PC-9 (cell line): ENCODE measurements at regions not wholly inside any gene's neighbourhood (a gene's known extent, or its start where the extent isn't known, plus 50 kb on each side); places are given as distances from the start of the nearest gene placed in this dataset.

Experiments used
- BruUV-seq: library from RNA; stranded (reverse); fragments of 400-500 nt; replicated peaks from 2 replicates; lab custom pipeline; 2021; lab: Mats Ljungman, UMichigan
- CTCF ChIA-PET: fragments of 300-600 bp; sonication (Branson Sonifier 250); formaldehyde crosslinking; loops from one replicate; lab custom pipeline; 2022; ENCODE audit warnings: antibody characterized with exemption; lab: Charles Lee
- POLR2A ChIA-PET: fragments of 300-600 bp; sonication (Branson Sonifier 250); formaldehyde crosslinking; loops from one replicate; lab custom pipeline; 2022; ENCODE audit warnings: antibody characterized with exemption; ENCODE audit not compliant: unreplicated experiment; lab: Charles Lee
- DNase-seq, 2 experiments: peaks; one replicate each; pipeline versions ENCODE4 v3.0.0 to v3.0.0-alpha.2; 2015 to 2022; ENCODE audit warnings: mixed read lengths in 1 of 2
- H2AFZ ChIP-seq: fragments of 200-600 bp; sonication (generic); 2 replicates; pipeline ENCODE4 v1.8.1; 2017; ENCODE audit warnings: antibody characterized with exemption
- H3F3A ChIP-seq: fragments of 200-600 bp; sonication (generic); 2 replicates; pipeline ENCODE4 v1.8.1; 2017; ENCODE audit warnings: antibody characterized with exemption, mild to moderate bottlenecking, low read depth; ENCODE audit not compliant: insufficient read depth
- H3K27ac ChIP-seq: fragments of 200-600 bp; sonication (generic); 2 replicates; pipeline ENCODE4 v1.6.1; 2016; ENCODE audit warnings: mixed run types
- H3K27me3 ChIP-seq: fragments of 200-600 bp; sonication (generic); 2 replicates; pipeline ENCODE4 v1.6.1; 2016; ENCODE audit warnings: low read depth, mixed run types; ENCODE audit not compliant: insufficient read depth
- H3K36me3 ChIP-seq: fragments of 200-600 bp; sonication (generic); 2 replicates; pipeline ENCODE4 v1.6.1; 2016; ENCODE audit warnings: low read depth, mixed run types
- H3K4me1 ChIP-seq: fragments of 200-600 bp; sonication (generic); replicated peaks from 2 replicates; pipeline ENCODE4 v1.6.1; 2016; ENCODE audit warnings: mixed run types; ENCODE audit not compliant: insufficient read depth
- H3K4me2 ChIP-seq: fragments of 200-600 bp; sonication (generic); 2 replicates; pipeline ENCODE4 v1.6.1; 2017; ENCODE audit warnings: mixed run types
- H3K4me3 ChIP-seq: fragments of 200-600 bp; sonication (generic); 2 replicates; pipeline ENCODE4 v1.6.1; 2016; ENCODE audit warnings: mixed run types
- H3K79me2 ChIP-seq: fragments of 200-600 bp; sonication (generic); 2 replicates; pipeline ENCODE4 v1.6.1; 2017; ENCODE audit warnings: low read depth, mixed run types
- H3K9me2 ChIP-seq: fragments of 200-600 bp; sonication (generic); 2 replicates; pipeline ENCODE4 v1.8.1; 2017; ENCODE audit warnings: mild to moderate bottlenecking; ENCODE audit not compliant: insufficient read depth
- H3K9me3 ChIP-seq: fragments of 200-600 bp; sonication (generic); 2 replicates; pipeline ENCODE4 v1.8.1; 2016; ENCODE audit warnings: low read depth; ENCODE audit not compliant: insufficient read depth
- H4K20me1 ChIP-seq: fragments of 200-600 bp; sonication (generic); 2 replicates; pipeline ENCODE4 v1.8.1; 2017; ENCODE audit not compliant: insufficient read depth
- CTCF ChIP-seq: fragments of 200-600 bp; sonication (generic); conservative IDR thresholded peaks from 2 replicates; pipeline ENCODE4 v1.6.1; 2017; ENCODE audit warnings: mixed run types, antibody characterized with exemption, mild to moderate bottlenecking, moderate library complexity
- EZH2 ChIP-seq: fragments of 200-600 bp; sonication (generic); IDR thresholded peaks from 2 replicates; pipeline ENCODE4 v1.8.0; 2017; ENCODE audit warnings: antibody characterized with exemption, low read depth
- intact Hi-C: fragments of 100-400 bp; cut with micrococcal nuclease; formaldehyde crosslinking; loops from one replicate; pipeline ENCODE4 v1.10.0; 2022; ENCODE audit not compliant: unreplicated experiment

- BruUV-seq, result no TSS peak
- Histone ChIP-seq H2AFZ (no peak overlapping the region), H3K27ac (no peak overlapping the region), H3K4me3 (no peak overlapping the region), H3K9me2 (no peaks in the 10 kb centered on the region), H3K4me1 (no peaks in the 10 kb centered on the region), H3K79me2 (no peaks in the 10 kb centered on the region), H3F3A (no peaks in the 10 kb centered on the region), H3K9me3 (no peaks in the 10 kb centered on the region), H3K36me3 (no peaks in the 10 kb centered on the region), H3K4me2 (no peak overlapping the region), H4K20me1 (no peaks in the 10 kb centered on the region), H3K27me3 (peaks cover 5% of the 10 kb centered on the region; the same call in 1 of the 2 replicates)
- ChIA-PET CTCF (no interaction called here), POLR2A (no interaction called here)
- no peak for TF ChIP-seq EZH2
- TF ChIP-seq CTCF, result no peak
- intact Hi-C loops, result no loop called here
- no peak for DNase-seq
Observed at GRCh38 chr7:33711231-33712019, 193.9 kb upstream of the BMPER start.

GRCh38 chr7:33712020-33712414 is 193.3 kb upstream of the BMPER start:
- H3K79me2 ChIP-seq, result no peaks in the 10 kb centered on the region
- H3F3A ChIP-seq, result no peaks in the 10 kb centered on the region
- ChIA-PET CTCF (interaction anchor here (0.6 kb wide), 1 partner anchor 94 kb away, joined by 4 read pairs; no protein-coding TSS in a partner anchor), POLR2A (no interaction called here)
- no peak for DNase-seq
- TF ChIP-seq EZH2 (no peak), CTCF (no peak)
- H3K9me3 ChIP-seq, result no peaks in the 10 kb centered on the region
- intact Hi-C loops, result no loop called here
- no peaks in the 10 kb centered on the region for H3K4me1 ChIP-seq
- H3K9me2 ChIP-seq, result no peaks in the 10 kb centered on the region
- H2AFZ ChIP-seq, result no peak overlapping the region
- no peaks in the 10 kb centered on the region for H4K20me1 ChIP-seq
- H3K27ac ChIP-seq, result no peak overlapping the region
- H3K36me3 ChIP-seq, result no peaks in the 10 kb centered on the region
- H3K4me3 ChIP-seq, result no peak overlapping the region
- no TSS peak for BruUV-seq
- no peak overlapping the region for H3K4me2 ChIP-seq
- peaks cover 5% of the 10 kb centered on the region; the same call in 1 of the 2 replicates for H3K27me3 ChIP-seq

DNA sequence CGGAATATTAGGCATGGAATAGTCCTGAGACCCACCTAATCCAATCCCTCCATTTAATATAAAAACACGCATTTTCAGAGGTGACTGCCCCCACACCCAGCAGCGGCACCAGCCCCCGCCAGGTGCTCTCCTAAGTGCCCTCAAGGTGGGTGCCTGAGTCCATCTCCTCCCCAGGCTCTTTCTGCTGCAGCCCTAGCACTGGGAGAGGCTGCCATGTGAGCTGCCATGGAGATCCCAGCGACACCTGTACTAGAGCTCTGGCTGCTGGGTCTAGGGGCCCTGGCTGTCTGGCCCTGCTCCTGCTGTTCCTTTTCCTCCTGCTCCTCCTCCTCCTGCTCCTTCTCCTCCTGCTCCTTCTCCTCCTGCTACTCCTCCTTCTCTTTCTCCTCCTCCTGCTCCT is 191.1 kb upstream of the BMPER start:
- Histone ChIP-seq H3K4me1 (no peaks in the 10 kb centered on the region), H3K9me2 (no peaks in the 10 kb centered on the region), H3K9me3 (no peaks in the 10 kb centered on the region), H3F3A (no peaks in the 10 kb centered on the region), H3K4me2 (no peak overlapping the region), H4K20me1 (no peaks in the 10 kb centered on the region), H2AFZ (no peak overlapping the region), H3K27me3 (peaks cover 5% of the 10 kb centered on the region; the same call in 1 of the 2 replicates), H3K4me3 (no peak overlapping the region), H3K36me3 (no peaks in the 10 kb centered on the region), H3K27ac (no peak overlapping the region), H3K79me2 (no peaks in the 10 kb centered on the region)
- ChIA-PET CTCF (no interaction called here), POLR2A (no interaction called here)
- no peak for TF ChIP-seq CTCF
- TF ChIP-seq EZH2, result no peak
- no peak for DNase-seq
- no TSS peak for BruUV-seq
- intact Hi-C loops, result no loop called here
